K562 (cell line): ENCODE measurements at regions not wholly inside any gene's neighbourhood (a gene's known extent, or its start where the extent isn't known, plus 50 kb on each side); places are given as distances from the start of the nearest gene placed in this dataset.

Experiments
- ATAC-seq: fragments of 200-7000 bp; cut with Tn5 transposase; 3 replicates; pipeline ENCODE4 v1.9.1; 2020; ENCODE audit warnings: moderate library complexity
- BruUV-seq: library from RNA; stranded (reverse); fragments of 400-500 nt; replicated peaks from 2 replicates; lab custom pipeline; 2021; lab: Mats Ljungman, UMichigan
- CTCF ChIA-PET: fragments of 300-600 bp; formaldehyde crosslinking; extraction: SDS; loops from one replicate; lab custom pipeline; 2021; ENCODE audit warnings: low intra/inter-chr PET ratio; lab: Yijun Ruan, JAX
- POLR2A ChIA-PET: fragments of 300-600, 350-650 bp; sonication (Branson Sonifier 250); formaldehyde crosslinking; extraction: SDS; loops from one replicate; lab custom pipeline; 2021; ENCODE audit warnings: antibody characterized with exemption, inconsistent platforms; lab: Yijun Ruan, JAX
- DNase-seq, 4 experiments: peaks; one replicate each; pipeline versions ENCODE4 v3.0.0 to v3.0.0-alpha.2; 2011 to 2018; ENCODE audit warnings: low spot score in 3 of 4, mixed read lengths in 3 of 4; ENCODE audit errors: extremely low read depth in 1 of 4
- FAIRE-seq: peaks from 2 replicates; lab custom pipeline; 2011; peaks lifted over from hg19 to GRCh38; lab: Jason Lieb, UNC
- H2AFZ ChIP-seq: 2 replicates; pipeline ENCODE4 v1.6.0; 2011; ENCODE audit warnings: low read depth, low read length, control low read depth, inconsistent platforms
- H3K27ac ChIP-seq: fragments of 200-600 bp; 3 replicates; pipeline ENCODE4 v1.8.0; 2011; ENCODE audit warnings: low read depth, mild to moderate bottlenecking, control low read depth, inconsistent platforms, low read length, moderate library complexity, mixed read lengths; ENCODE audit errors: extremely low read depth
- H3K27me3 ChIP-seq, 2 experiments: fragments of 300-600 bp in 1 of 2; 2 replicates in 1 of 2; 3 replicates in 1 of 2; pipeline versions ENCODE4 v1.6.0 to v1.8.0; 2011; ENCODE audit warnings: inconsistent platforms in 2 of 2, low read length in 2 of 2, mild to moderate bottlenecking in 1 of 2, mixed read lengths in 1 of 2, moderate library complexity in 1 of 2; ENCODE audit not compliant: control insufficient read depth in 2 of 2, insufficient read depth in 2 of 2
- H3K36me3 ChIP-seq: fragments of 300-600 bp; 3 replicates; pipeline ENCODE4 v1.8.0; 2011; ENCODE audit warnings: mild to moderate bottlenecking, low read length, inconsistent platforms; ENCODE audit not compliant: control insufficient read depth, insufficient read depth
- H3K4me1 ChIP-seq, 2 experiments: fragments of 200-600 bp in 1 of 2; replicated peaks in 1 of 2; 2 replicates in 1 of 2; 3 replicates in 1 of 2; pipeline versions ENCODE4 v1.5.1 to v1.8.0; 2011; ENCODE audit warnings: inconsistent platforms in 2 of 2, low read length in 2 of 2, mild to moderate bottlenecking in 1 of 2, mixed read lengths in 1 of 2, moderate library complexity in 1 of 2; ENCODE audit not compliant: control insufficient read depth in 2 of 2, insufficient read depth in 2 of 2
- H3K4me2 ChIP-seq: 2 replicates; pipeline ENCODE4 v1.6.1; 2011; ENCODE audit warnings: low read length, control low read depth, inconsistent platforms, mixed read lengths; ENCODE audit not compliant: insufficient read depth
- H3K4me3 ChIP-seq: fragments of 200-600 bp; sonication (generic), shearing (Covaris generic); 2 replicates; pipeline ENCODE4 v1.5.1; 2016; ENCODE audit warnings: control low read depth, inconsistent platforms
- H3K79me2 ChIP-seq: fragments of 200-600 bp; 3 replicates; pipeline ENCODE4 v1.8.0; 2011; ENCODE audit warnings: low read length, inconsistent platforms; ENCODE audit not compliant: control insufficient read depth, insufficient read depth
- H3K9ac ChIP-seq, 2 experiments: 2 replicates each; pipeline versions ENCODE4 v1.6.0 to v1.6.1; 2011; ENCODE audit warnings: low read depth in 2 of 2, low read length in 2 of 2, control low read depth in 1 of 2, inconsistent platforms in 1 of 2, mild to moderate bottlenecking in 1 of 2, mixed read lengths in 1 of 2; ENCODE audit not compliant: insufficient read depth in 1 of 2
- H3K9me1 ChIP-seq: one replicate; pipeline ENCODE4 v1.6.0; 2011; ENCODE audit warnings: inconsistent platforms, mild to moderate bottlenecking, low read length, moderate library complexity; ENCODE audit not compliant: control insufficient read depth, insufficient read depth
- H3K9me3 ChIP-seq: replicated peaks from 2 replicates; pipeline ENCODE4 v1.5.1; 2011; ENCODE audit warnings: low read depth, low read length, inconsistent platforms; ENCODE audit not compliant: control insufficient read depth, insufficient read depth
- H4K20me1 ChIP-seq: replicated peaks from 2 replicates; pipeline ENCODE4 v1.6.1; 2011; ENCODE audit warnings: low read length, inconsistent platforms, mixed read lengths; ENCODE audit not compliant: control insufficient read depth, insufficient read depth
- HES1 ChIP-seq: fragments of 450-650 bp; IDR thresholded peaks from 2 replicates; pipeline ENCODE4 v1.6.1; 2016; ENCODE audit warnings: low read depth, mild to moderate bottlenecking, moderate library complexity
- HMG20A ChIP-seq: fragments of 450-650 bp; formaldehyde crosslinking; conservative IDR thresholded peaks from 2 replicates; pipeline ENCODE4 v1.4.0; 2020; ENCODE audit warnings: mild to moderate bottlenecking, mixed read lengths
- HMGXB4 ChIP-seq: sonication (generic); formaldehyde crosslinking; IDR thresholded peaks from 2 replicates; pipeline ENCODE4 v1.8.1; 2023; ENCODE audit warnings: mild to moderate bottlenecking, missing genetic modification reagents
- NUFIP1 ChIP-seq: fragments of 450-650 bp; IDR thresholded peaks from 2 replicates; pipeline ENCODE4 v1.6.1; 2018; ENCODE audit not compliant: partially characterized antibody
- RBM25 ChIP-seq: fragments of 200-400 bp; formaldehyde crosslinking; IDR thresholded peaks from 2 replicates; pipeline ENCODE4 v1.6.1; 2018; ENCODE audit warnings: low read length, low read depth, moderate library complexity; ENCODE audit not compliant: severe bottlenecking
- RFX7 ChIP-seq: fragments of 250-450 bp; sonication (Bioruptor Pico); IDR thresholded peaks from 2 replicates; pipeline ENCODE4 v1.5.1; 2021; ENCODE audit warnings: mild to moderate bottlenecking
- U2AF1 ChIP-seq: fragments of 200-400 bp; formaldehyde crosslinking; optimal IDR thresholded peaks from 2 replicates; pipeline ENCODE3; 2017; ENCODE audit warnings: mild to moderate bottlenecking, low read depth, low read length, moderate library complexity
- ZNF124 ChIP-seq: sonication (generic); formaldehyde crosslinking; IDR thresholded peaks from 2 replicates; pipeline ENCODE4 v1.8.1; 2022; ENCODE audit warnings: missing genetic modification reagents
- ZNF217 ChIP-seq: sonication (generic); formaldehyde crosslinking; IDR thresholded peaks from 2 replicates; pipeline ENCODE4 v1.8.0; 2022; ENCODE audit warnings: mild to moderate bottlenecking, missing genetic modification reagents
- WGBS: fragments of 100-300 bp; shearing (Covaris generic); methylation state at CpG from one replicate; pipeline ENCODE4 v1.1.6; 2016; ENCODE audit warnings: low coverage, mixed read lengths; ENCODE audit not compliant: insufficient coverage; ENCODE audit errors: missing lambda C conversion rate; 5-methylcytosine and 5-hydroxymethylcytosine counted together
- in situ Hi-C: fragments of 300-500 bp; cut with MboI; formaldehyde crosslinking; loops from 4 replicates; pipeline ENCODE4 v1.15.0; 2018; ENCODE audit warnings: inconsistent platforms, mixed read lengths
- intact Hi-C: fragments of 100-400 bp; cut with micrococcal nuclease; formaldehyde crosslinking; loops from 2 replicates; pipeline ENCODE4 v1.14.2; 2022
- TF ChIP-seq, protein P1 (sequence below): fragments of 250-450 bp; sonication (Bioruptor Pico); IDR thresholded peaks from 2 replicates; pipeline ENCODE4 v1.8.0; 2022; ENCODE audit warnings: inconsistent platforms
- TF ChIP-seq, protein P2 (sequence below): fragments of 450-650 bp; formaldehyde crosslinking; IDR thresholded peaks from 2 replicates; pipeline ENCODE4 v1.4.0; 2020; ENCODE audit warnings: mild to moderate bottlenecking, moderate library complexity

GRCh38 chr5:98308231-98308630 is 465.2 kb upstream of the RGMB start (continued):
- TF ChIP-seq RFX7 (CRISPR knock-in tag) (no peak), HMG20A (CRISPR knock-in tag) (no peak), NUFIP1 (no peak), RBM25 (no peak), HMGXB4 (no peak)
- TF ChIP-seq, all 486 proteins: peak for 0

DNA sequence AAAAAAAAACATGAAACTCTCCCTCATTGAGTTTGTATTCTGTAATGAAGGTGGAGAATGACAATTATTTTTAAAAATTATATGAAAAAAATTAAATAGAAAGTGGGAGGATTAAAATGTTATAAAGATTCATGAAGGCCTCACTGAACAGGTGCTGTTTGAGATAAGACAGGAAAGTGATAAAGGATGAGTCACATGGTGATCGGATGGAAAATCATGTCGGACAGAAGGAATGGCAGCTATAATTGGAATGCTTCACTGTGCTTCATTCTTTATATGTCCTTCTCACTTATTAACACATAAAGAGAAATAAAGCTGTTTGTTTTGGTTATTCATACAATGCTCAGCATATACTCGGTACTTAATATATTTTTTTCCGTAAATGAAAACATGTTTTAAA is 464.5 kb upstream of the RGMB start:
- ChIA-PET CTCF (no interaction called here), POLR2A (no interaction called here)
- Histone ChIP-seq H2AFZ (no peak overlapping the region), H3K9me1 (no peaks in the 10 kb centered on the region), H3K9ac (no peak overlapping the region), H3K4me1 (no peaks in the 10 kb centered on the region), H3K79me2 (no peaks in the 10 kb centered on the region), H3K4me3 (no peak overlapping the region), H3K4me2 (no peak overlapping the region), H3K27ac (no peak overlapping the region), H3K36me3 (no peaks in the 10 kb centered on the region), H4K20me1 (no peaks in the 10 kb centered on the region), H3K9me3 (0 out of 2 replicates have a peak, but pooled peaks cover 1% of the 10 kb centered on the region), H3K27me3 (no peaks in the 10 kb centered on the region)
- no peak for DNase-seq
- TF ChIP-seq U2AF1 (no peak), ZNF124 (CRISPR knock-in tag) (no peak), ZNF217 (no peak), HES1 (no peak)
- TF ChIP-seq, protein P1, sequence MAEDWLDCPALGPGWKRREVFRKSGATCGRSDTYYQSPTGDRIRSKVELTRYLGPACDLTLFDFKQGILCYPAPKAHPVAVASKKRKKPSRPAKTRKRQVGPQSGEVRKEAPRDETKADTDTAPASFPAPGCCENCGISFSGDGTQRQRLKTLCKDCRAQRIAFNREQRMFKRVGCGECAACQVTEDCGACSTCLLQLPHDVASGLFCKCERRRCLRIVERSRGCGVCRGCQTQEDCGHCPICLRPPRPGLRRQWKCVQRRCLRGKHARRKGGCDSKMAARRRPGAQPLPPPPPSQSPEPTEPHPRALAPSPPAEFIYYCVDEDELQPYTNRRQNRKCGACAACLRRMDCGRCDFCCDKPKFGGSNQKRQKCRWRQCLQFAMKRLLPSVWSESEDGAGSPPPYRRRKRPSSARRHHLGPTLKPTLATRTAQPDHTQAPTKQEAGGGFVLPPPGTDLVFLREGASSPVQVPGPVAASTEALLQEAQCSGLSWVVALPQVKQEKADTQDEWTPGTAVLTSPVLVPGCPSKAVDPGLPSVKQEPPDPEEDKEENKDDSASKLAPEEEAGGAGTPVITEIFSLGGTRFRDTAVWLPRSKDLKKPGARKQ, result no peak
- TF ChIP-seq, protein P2, sequence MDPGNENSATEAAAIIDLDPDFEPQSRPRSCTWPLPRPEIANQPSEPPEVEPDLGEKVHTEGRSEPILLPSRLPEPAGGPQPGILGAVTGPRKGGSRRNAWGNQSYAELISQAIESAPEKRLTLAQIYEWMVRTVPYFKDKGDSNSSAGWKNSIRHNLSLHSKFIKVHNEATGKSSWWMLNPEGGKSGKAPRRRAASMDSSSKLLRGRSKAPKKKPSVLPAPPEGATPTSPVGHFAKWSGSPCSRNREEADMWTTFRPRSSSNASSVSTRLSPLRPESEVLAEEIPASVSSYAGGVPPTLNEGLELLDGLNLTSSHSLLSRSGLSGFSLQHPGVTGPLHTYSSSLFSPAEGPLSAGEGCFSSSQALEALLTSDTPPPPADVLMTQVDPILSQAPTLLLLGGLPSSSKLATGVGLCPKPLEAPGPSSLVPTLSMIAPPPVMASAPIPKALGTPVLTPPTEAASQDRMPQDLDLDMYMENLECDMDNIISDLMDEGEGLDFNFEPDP (CRISPR knock-in tag), result no peak
- 2% methylated on average over 4 of the region's 4 CpGs for WGBS
- no peak for FAIRE-seq
- BruUV-seq, result no TSS peak
- intact Hi-C loops (no loop called here), in situ Hi-C loops (no loop called here)
- no peak for ATAC-seq
